GM23248 (cell line): ENCODE measurements at regions not wholly inside any gene's neighbourhood (a gene's known extent, or its start where the extent isn't known, plus 50 kb on each side); places are given as distances from the start of the nearest gene placed in this dataset.

ENCODE experiments used
- EZH2 ChIP-seq: fragments of 200-600 bp; sonication (generic); IDR thresholded peaks from 2 replicates; pipeline ENCODE4 v1.6.1; 2018; ENCODE audit warnings: antibody characterized with exemption, mild to moderate bottlenecking; ENCODE audit not compliant: insufficient read depth, poor library complexity, severe bottlenecking
- EZH2phosphoT487 ChIP-seq: fragments of 200-600 bp; sonication (generic); IDR thresholded peaks from 2 replicates; pipeline ENCODE4 v1.6.1; 2018; ENCODE audit warnings: antibody characterized with exemption, moderate library complexity, mild to moderate bottlenecking, low read depth; ENCODE audit not compliant: insufficient read depth

DNA sequence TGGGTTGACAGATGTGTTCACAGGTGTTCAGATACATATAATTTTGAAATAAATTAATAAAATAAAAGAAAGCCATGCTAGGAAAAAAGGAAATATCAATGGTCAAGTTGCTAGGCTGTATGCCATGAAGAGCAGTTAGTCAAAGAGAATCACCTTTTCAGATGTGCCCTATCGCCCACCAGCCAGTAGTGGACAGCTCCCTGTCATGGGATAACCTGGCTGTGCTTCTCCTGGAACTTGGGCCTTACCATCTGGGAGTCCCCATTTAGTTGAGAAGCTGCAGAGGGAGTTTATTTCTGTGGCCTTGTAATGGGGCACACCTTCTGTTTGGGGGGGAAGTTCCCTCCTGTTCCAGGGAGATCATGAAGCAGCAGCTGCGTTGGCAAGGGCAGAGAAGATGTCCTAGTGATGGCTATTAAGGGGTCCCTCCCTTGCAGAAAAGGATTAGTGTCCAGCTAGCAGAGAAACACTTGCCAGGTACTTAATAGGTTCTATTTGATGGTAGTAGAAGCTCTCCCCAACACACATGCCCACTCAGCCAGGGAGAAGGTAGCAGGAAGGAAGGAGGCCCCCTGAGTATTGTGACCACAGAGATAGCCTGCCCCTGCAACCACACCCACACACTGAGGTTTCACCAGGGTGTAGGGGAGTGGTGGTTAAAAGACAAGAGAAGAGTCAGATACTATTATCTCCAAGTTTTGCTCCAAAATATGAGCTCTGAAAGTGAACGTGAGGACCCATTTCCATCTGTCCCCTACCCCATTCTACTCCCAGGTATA is 117.7 kb downstream of the B3GNT2 start:
- TF ChIP-seq EZH2 (no peak), EZH2phosphoT487 (no peak)
